ENCODE measurements at regions not wholly inside any gene's neighbourhood (a gene's known extent, or its start where the extent isn't known, plus 50 kb on each side); places are given as distances from the start of the nearest gene placed in this dataset.

DNA sequence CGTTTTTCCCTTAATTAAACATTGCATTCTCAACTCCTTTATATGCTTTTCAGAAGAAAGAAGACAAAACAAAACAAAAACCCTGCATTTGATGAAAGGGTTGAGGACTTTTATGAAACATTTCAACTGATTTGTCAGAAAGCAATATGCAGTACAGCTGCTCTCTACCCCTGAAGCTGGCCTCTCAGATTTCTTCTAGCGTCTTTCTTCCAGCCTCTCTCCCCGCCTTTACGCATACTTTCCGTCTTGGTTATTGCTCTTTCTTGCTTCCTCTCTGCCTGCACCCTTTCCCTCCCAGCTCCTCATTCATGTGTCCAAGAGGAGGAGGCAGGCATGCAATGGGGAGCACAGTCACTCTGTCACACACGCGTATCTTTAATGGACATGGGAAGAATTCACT lies 91.0 kb upstream of the COL1A2 start:
- H3K9me3 ChIP-seq (ENCODE audit: low read length) = no peaks in the 10 kb centered on the region
- intact Hi-C loops (cut with micrococcal nuclease; ENCODE audit: unreplicated experiment) = no loop called here
- H4K20me1 ChIP-seq (ENCODE audit: insufficient read depth, low read length) = no peaks in the 10 kb centered on the region
- TF ChIP-seq CTCF (conservative IDR thresholded peaks at IDR 0.05; ENCODE audit: low read length) (no peak), EZH2phosphoT487 (IDR thresholded peaks at IDR 0.05; ENCODE audit: borderline replicate concordance, low read depth, low read length) (no peak)
- no peaks in the 10 kb centered on the region for H3K79me2 ChIP-seq (ENCODE audit: insufficient read depth, low read depth, low read length)
- no peak for DNase-seq (ENCODE audit: low spot score)
- POLR2A ChIA-PET = no interaction called here
- H3K4me3 ChIP-seq (ENCODE audit: low read depth, low read length, poor library complexity, severe bottlenecking) = no peak overlapping the region
- H3K4me1 ChIP-seq (ENCODE audit: insufficient read depth, low read length, poor library complexity, severe bottlenecking) = no peaks in the 10 kb centered on the region
- CTCF ChIA-PET (ENCODE audit: unreplicated experiment) = no interaction called here
- no peaks in the 10 kb centered on the region for H3K9me2 ChIP-seq (ENCODE audit: insufficient read depth, low read length)
- H3K36me3 ChIP-seq (ENCODE audit: insufficient read depth, low read length) = no peaks in the 10 kb centered on the region
- no peak overlapping the region for H2AFZ ChIP-seq (ENCODE audit: low read length)
- no peak overlapping the region for H3K27ac ChIP-seq (ENCODE audit: low read depth, low read length, poor library complexity, severe bottlenecking)
- H3K4me2 ChIP-seq (ENCODE audit: low read length) = no peak overlapping the region
- no TSS peak for BruUV-seq (replicated peaks)

DNA sequence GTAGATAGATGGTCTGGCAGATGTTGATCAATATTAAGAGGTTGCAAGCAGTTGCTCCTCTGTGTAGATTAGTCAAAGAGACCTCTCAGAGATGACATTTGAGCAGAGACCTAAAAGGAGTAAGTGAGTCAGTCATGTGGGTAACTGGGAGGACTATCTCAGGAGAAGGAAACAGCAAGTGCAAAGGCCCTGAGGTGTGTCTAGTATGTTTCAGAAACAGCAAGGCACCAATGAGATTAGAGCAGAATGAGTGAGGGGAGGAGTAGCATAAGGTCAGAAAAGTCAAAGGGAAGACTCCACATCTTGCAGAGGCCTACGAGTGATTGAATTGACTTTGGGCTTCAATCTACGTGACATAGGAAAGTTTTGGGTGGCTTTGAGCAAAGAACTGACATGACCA lies 89.8 kb upstream of the COL1A2 start:
- H3K36me3 ChIP-seq (ENCODE audit: insufficient read depth, low read length) = no peaks in the 10 kb centered on the region
- H3K4me1 ChIP-seq (ENCODE audit: insufficient read depth, low read length, poor library complexity, severe bottlenecking) = no peaks in the 10 kb centered on the region
- no peaks in the 10 kb centered on the region for H3K9me2 ChIP-seq (ENCODE audit: insufficient read depth, low read length)
- intact Hi-C loops (cut with micrococcal nuclease; ENCODE audit: unreplicated experiment) = no loop called here
- POLR2A ChIA-PET = no interaction called here
- no peaks in the 10 kb centered on the region for H3K79me2 ChIP-seq (ENCODE audit: insufficient read depth, low read depth, low read length)
- no peaks in the 10 kb centered on the region for H3K9me3 ChIP-seq (ENCODE audit: low read length)
- no peak for DNase-seq (ENCODE audit: low spot score)
- CTCF ChIA-PET (ENCODE audit: unreplicated experiment) = no interaction called here
- H4K20me1 ChIP-seq (ENCODE audit: insufficient read depth, low read length) = no peaks in the 10 kb centered on the region
- no peak overlapping the region for H3K4me2 ChIP-seq (ENCODE audit: low read length)
- no peak for TF ChIP-seq EZH2phosphoT487 (IDR thresholded peaks at IDR 0.05; ENCODE audit: borderline replicate concordance, low read depth, low read length)
- no peak for TF ChIP-seq CTCF (conservative IDR thresholded peaks at IDR 0.05; ENCODE audit: low read length)
- no TSS peak for BruUV-seq (replicated peaks)
- H2AFZ ChIP-seq (ENCODE audit: low read length) = no peak overlapping the region
- no peak overlapping the region for H3K4me3 ChIP-seq (ENCODE audit: low read depth, low read length, poor library complexity, severe bottlenecking)
- H3K27ac ChIP-seq (ENCODE audit: low read depth, low read length, poor library complexity, severe bottlenecking) = no peak overlapping the region

DNA sequence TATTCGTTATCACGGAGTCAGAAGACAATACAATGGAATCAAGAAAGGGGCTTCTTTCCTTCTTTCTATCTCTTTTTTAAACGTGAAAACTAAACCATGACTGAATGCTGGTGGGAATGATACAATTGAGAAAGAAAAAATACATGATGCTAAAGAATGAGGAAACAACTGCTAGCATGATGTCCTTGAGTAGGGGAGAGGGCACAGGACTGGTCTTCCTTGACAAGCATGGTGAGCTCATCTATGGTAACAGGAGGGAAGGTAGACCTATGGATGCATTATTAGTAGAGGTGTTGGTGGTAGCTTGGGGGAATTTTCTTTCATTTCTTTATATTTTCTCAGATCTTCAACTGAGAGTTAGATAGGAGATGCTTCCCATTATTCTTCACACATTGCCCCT lies 88.9 kb upstream of the COL1A2 start:
- no peak for TF ChIP-seq CTCF (conservative IDR thresholded peaks at IDR 0.05; ENCODE audit: low read length)
- no peak for TF ChIP-seq EZH2phosphoT487 (IDR thresholded peaks at IDR 0.05; ENCODE audit: borderline replicate concordance, low read depth, low read length)
- Histone ChIP-seq H3K9me3 (ENCODE audit: low read length) (no peaks in the 10 kb centered on the region), H3K4me1 (ENCODE audit: insufficient read depth, low read length, poor library complexity, severe bottlenecking) (no peaks in the 10 kb centered on the region), H4K20me1 (ENCODE audit: insufficient read depth, low read length) (no peaks in the 10 kb centered on the region), H3K9me2 (ENCODE audit: insufficient read depth, low read length) (no peaks in the 10 kb centered on the region), H3K4me3 (ENCODE audit: low read depth, low read length, poor library complexity, severe bottlenecking) (no peak overlapping the region), H3K36me3 (ENCODE audit: insufficient read depth, low read length) (no peaks in the 10 kb centered on the region), H2AFZ (ENCODE audit: low read length) (no peak overlapping the region), H3K27ac (ENCODE audit: low read depth, low read length, poor library complexity, severe bottlenecking) (no peak overlapping the region), H3K4me2 (ENCODE audit: low read length) (no peak overlapping the region), H3K79me2 (ENCODE audit: insufficient read depth, low read depth, low read length) (no peaks in the 10 kb centered on the region)
- ChIA-PET POLR2A (interaction anchor here (0.6 kb wide), 1 partner anchor 19 kb away, joined by 4 read pairs; no protein-coding TSS in a partner anchor), CTCF (ENCODE audit: unreplicated experiment) (interaction anchor here (0.6 kb wide), 1 partner anchor 754 kb away, joined by 3 read pairs; no protein-coding TSS in a partner anchor)
- no peak for DNase-seq (ENCODE audit: low spot score)
- BruUV-seq (replicated peaks) = no TSS peak
- intact Hi-C loops (cut with micrococcal nuclease; ENCODE audit: unreplicated experiment) = no loop called here

All from OCI-LY7 (cell line).